Keratinocyte (primary cell): ENCODE measurements at regions not wholly inside any gene's neighbourhood (a gene's known extent, or its start where the extent isn't known, plus 50 kb on each side); places are given as distances from the start of the nearest gene placed in this dataset.

ENCODE experiments used
- EZH2 ChIP-seq: IDR thresholded peaks from one replicate; pipeline ENCODE4 v1.6.1; 2012; ENCODE audit warnings: inconsistent platforms, mild to moderate bottlenecking, low read length, moderate library complexity
- TF ChIP-seq, protein P1 (sequence below), 3 experiments: IDR thresholded peaks in 1 of 3; conservative IDR thresholded peaks in 1 of 3; optimal IDR thresholded peaks in 1 of 3; 2 replicates in 2 of 3; 3 replicates in 1 of 3; pipeline versions ENCODE3 to v1.5.1; 2011; ENCODE audit warnings: low read length in 3 of 3, mild to moderate bottlenecking in 3 of 3, moderate library complexity in 2 of 3, control low read depth in 1 of 3, inconsistent platforms in 1 of 3; ENCODE audit not compliant: insufficient read depth in 2 of 3; ENCODE audit errors: extremely low read depth in 1 of 3

GRCh38 chr2:200203381-200203827 lies 103.1 kb upstream of the SPATS2L start:
- TF ChIP-seq, protein P1, sequence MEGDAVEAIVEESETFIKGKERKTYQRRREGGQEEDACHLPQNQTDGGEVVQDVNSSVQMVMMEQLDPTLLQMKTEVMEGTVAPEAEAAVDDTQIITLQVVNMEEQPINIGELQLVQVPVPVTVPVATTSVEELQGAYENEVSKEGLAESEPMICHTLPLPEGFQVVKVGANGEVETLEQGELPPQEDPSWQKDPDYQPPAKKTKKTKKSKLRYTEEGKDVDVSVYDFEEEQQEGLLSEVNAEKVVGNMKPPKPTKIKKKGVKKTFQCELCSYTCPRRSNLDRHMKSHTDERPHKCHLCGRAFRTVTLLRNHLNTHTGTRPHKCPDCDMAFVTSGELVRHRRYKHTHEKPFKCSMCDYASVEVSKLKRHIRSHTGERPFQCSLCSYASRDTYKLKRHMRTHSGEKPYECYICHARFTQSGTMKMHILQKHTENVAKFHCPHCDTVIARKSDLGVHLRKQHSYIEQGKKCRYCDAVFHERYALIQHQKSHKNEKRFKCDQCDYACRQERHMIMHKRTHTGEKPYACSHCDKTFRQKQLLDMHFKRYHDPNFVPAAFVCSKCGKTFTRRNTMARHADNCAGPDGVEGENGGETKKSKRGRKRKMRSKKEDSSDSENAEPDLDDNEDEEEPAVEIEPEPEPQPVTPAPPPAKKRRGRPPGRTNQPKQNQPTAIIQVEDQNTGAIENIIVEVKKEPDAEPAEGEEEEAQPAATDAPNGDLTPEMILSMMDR (optimal IDR thresholded peaks at IDR 0.05 in 1 of 3, IDR thresholded peaks at IDR 0.05 in 1 of 3, conservative IDR thresholded peaks at IDR 0.05 in 1 of 3; ENCODE audit: extremely low read depth in 1 of 3, insufficient read depth in 2 of 3, low read length in 3 of 3): no peak
- no peak for TF ChIP-seq EZH2
